Femur (tissue), 1 donor: ENCODE measurements at regions not wholly inside any gene's neighbourhood (a gene's known extent, or its start where the extent isn't known, plus 50 kb on each side); places are given as distances from the start of the nearest gene placed in this dataset.

ENCODE experiments used
- DNase-seq: peaks from one replicate; pipeline ENCODE4 v3.0.0-alpha.2; 2017

DNA sequence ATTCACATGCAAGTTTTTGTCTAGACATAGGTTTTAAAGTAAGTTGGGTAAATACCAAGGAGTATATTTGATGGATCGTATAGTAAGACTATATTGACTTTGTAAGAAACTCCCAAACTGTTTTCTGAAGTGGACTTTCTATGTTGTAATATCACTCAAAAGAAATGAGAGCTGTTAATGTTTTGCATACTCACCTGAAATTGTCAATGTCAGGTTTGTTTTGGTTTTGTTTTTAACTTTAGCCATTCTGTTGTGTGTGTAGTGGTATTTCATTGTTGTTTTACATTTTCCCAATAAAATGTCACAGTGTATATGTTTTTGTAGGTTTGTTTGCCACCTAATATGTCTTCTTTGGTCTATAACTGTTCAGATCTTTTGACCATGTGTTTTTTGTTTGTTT lies 375.7 kb upstream of the CDH9 start:
- no peak for DNase-seq

- no peak for DNase-seq
Observed at GRCh38 chr5:27412384-27412783, 374.0 kb upstream of the CDH9 start.

DNA sequence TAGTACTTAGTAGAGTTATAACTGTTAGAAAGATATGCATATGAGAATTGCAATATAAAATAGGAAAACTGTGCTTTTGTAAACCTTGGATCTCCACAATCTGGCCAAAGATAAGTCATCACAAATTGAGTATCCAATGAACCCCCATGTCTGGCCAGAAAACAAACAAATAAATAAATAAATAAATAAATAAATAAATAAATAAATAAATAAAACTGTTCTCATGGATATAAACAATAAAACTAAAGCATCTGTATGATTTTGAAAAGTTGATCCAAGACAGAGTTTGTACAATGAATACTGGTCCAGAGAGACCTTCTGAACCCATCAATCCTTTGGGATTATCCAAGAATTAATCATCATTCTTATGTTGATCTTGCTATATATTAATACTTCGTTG lies 367.6 kb upstream of the CDH9 start:
- no peak for DNase-seq

GRCh38 chr5:27403243-27403882 lies 365.0 kb upstream of the CDH9 start:
- no peak for DNase-seq

GRCh38 chr5:27402828-27403227 lies 364.4 kb upstream of the CDH9 start:
- no peak for DNase-seq

DNA sequence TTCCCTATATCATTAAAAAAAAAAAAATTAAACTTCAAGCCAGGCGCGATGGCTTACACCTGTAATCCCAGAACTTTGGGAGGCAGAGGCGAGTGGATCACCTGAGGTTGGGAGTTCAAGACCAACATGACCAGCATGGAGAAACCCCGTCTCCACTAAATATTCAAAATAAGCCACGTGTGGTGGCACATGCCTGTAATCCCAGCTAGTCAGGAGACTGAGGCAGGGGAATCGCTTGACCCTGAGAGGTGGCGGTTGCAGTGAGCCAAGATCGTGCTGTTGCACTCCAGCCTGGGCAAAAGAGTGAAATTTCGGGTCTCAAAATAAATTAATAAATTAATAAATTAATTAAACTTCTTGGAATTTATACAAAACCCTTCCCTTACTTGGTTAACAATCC lies 358.6 kb upstream of the CDH9 start:
- DNase-seq = no peak

GRCh38 chr5:27392716-27393115 lies 354.3 kb upstream of the CDH9 start:
- DNase-seq = no peak

- DNase-seq = no peak
Observed at GRCh38 chr5:27389696-27390095, 351.3 kb upstream of the CDH9 start.

- DNase-seq = no peak
Observed at GRCh38 chr5:27388755-27389154, 350.4 kb upstream of the CDH9 start.

DNA sequence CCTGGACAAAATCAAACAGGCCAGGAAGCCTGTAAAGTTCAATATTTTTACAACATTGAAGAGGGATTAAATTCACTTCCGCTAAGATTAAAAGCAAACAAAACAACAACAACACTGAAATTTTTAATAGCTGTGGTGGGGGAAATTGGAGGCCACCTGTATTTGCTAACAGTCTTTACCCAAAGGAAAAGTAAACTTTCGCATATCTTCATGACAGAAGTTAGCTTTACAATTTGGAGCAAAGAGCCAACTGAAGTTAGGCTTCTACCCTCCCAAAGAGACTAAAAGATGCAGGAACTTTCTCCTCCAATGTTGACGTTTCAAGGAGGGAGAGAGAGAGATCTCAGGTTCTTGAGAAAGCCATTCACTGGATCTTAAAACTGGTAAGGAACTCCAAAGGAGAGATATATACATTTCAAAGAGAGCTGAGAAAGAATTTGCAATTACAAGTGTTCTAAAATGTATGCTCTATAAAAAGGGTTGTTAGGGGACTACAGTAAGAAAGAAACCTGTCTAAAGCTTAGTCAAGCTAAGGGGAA lies 349.2 kb upstream of the CDH9 start:
- DNase-seq = no peak

DNA sequence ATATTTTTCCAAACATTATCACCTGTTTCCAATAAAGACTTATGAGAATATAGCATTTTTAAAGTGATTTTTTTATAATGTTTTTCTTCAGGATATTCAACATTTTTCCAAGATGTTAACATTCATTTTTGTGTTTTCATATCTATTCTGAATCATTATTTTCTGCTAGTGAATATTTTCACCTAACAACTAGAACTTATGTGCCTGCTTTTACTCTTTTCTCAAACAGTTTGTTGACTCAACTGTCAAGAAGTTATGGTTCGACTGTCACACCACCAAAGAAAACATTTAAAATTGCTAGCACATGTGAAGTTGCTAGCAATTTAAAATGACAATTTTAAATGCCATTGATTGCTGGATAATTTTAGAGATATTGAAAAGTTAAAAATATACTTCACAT lies 343.3 kb upstream of the CDH9 start:
- no peak for DNase-seq

GRCh38 chr5:27377626-27378025 lies 339.2 kb upstream of the CDH9 start:
- DNase-seq = no peak

GRCh38 chr5:27353970-27354369 lies 315.6 kb upstream of the CDH9 start:
- no peak for DNase-seq

- no peak for DNase-seq
Observed at GRCh38 chr5:27353540-27353939, 315.2 kb upstream of the CDH9 start.

- no peak for DNase-seq
Observed at GRCh38 chr5:27341342-27341741, 303.0 kb upstream of the CDH9 start.

GRCh38 chr5:27336817-27337216 lies 298.4 kb upstream of the CDH9 start:
- no peak for DNase-seq

- DNase-seq = no peak
Observed at GRCh38 chr5:27328480-27328879, 290.1 kb upstream of the CDH9 start.

DNA sequence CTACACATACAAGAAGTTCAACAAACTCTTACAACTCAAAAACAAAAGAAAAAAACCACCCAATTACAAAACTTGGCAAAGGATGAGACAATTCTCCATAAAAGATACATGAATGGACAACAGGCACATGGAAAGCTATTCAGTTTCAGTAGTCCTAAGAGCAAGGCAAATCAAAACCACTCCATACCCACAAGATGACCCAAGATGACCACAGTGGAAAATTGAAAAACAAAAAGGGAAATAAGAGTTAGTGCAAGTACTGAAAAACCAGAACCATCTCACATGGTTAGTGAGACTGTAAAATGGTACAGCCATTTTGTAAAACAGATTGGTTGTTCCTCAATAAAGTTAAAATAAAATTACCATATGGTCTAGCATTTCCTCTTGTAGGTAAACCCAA lies 287.1 kb upstream of the CDH9 start:
- DNase-seq = no peak

GRCh38 chr5:27318701-27319100 lies 280.3 kb upstream of the CDH9 start:
- no peak for DNase-seq

DNA sequence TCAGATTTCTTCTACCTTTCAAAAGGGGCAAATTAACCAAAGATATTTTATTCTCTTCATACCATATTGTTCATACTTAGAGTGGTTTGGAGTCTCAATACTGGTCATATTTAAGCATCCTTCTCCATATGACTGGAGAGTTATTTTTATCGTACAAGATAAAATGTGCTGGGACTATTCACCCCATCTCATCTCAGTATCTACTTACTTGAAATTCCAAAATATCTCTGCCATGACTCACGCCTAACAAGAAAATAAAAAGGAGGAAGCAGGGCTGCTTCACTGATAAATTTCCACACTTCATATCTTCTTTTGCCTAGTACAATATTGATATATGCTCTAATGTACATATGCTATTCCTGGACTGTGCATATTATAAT lies 277.9 kb upstream of the CDH9 start:
- no peak for DNase-seq

DNA sequence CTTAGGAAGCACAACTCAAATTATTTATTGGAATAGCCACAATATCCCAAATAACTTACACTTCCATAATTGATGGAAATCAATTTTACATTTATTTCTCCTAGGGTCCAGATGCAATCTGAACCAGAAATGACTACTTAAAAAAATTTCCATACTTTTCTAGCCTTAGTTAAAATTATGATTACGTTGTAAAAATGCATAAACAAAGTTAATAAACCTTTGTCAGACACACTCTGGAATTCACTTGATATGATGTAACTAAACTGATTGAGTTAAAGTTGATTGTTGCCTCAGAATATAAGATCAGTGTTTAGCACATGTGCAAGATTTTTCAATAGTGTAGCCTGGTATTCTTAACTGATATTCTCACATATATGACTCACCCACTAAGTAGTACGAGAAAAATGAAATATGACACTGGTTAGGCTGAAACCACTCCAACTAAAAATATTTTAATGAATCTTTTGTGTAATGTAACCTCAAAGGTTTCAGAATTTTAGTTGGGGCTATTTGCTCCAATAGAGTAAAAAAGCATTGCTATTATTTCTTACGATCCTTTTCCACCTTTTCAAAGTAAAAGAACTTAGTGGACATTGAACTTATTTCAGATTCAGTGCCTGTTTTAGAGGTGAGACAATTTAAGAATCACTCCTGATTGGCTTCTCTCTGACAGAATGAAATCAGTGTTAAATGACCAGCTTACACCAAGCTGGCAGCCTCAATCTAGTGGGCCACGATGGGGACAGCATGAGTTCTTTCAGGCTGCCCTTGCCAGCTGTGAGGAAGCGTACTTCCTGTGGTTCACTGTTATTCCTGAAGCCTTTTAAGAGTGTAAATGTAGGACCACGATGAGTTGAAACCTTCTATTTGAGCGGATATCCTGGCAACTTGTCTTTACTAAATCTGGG lies 277.2 kb upstream of the CDH9 start:
- DNase-seq = no peak

DNA sequence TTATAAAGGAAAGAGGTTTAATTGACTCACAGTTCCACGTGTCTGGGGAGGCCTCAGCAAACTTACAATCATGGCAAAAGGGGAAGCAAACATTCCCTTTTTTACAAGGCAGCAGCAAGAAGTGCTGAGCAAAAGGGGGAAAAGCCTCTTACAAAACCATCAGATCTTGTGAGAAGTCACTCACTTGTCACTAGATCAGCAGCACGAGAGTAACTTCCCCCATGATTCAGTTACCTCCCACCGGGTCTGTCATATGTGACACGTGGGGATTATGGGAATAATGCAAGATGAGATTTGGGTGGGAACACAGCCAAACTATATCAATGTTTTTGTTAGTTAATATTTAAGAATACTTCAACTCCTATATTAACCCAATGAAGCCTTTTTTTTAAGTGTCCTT lies 275.2 kb upstream of the CDH9 start:
- no peak for DNase-seq

GRCh38 chr5:27312291-27312893 lies 274.0 kb upstream of the CDH9 start:
- DNase-seq = no peak

GRCh38 chr5:27311544-27311943 lies 273.2 kb upstream of the CDH9 start:
- no peak for DNase-seq
